ENCODE measurements at regions not wholly inside any gene's neighbourhood (a gene's known extent, or its start where the extent isn't known, plus 50 kb on each side); places are given as distances from the start of the nearest gene placed in this dataset.
"Not testable (repeated sequence)": the region's sequence is repeated elsewhere in the genome, so short reads cannot be mapped to it uniquely, and the experiment has no call there.

GRCh38 chr6:68053805-68054373 lies 581.2 kb upstream of the ADGRB3 start:
- no peak for DNase-seq

GRCh38 chr6:68052234-68052633 lies 582.8 kb upstream of the ADGRB3 start:
- no peak for DNase-seq

- DNase-seq, result no peak
Measured at GRCh38 chr6:68049562-68049961, 585.5 kb upstream of the ADGRB3 start.

DNA sequence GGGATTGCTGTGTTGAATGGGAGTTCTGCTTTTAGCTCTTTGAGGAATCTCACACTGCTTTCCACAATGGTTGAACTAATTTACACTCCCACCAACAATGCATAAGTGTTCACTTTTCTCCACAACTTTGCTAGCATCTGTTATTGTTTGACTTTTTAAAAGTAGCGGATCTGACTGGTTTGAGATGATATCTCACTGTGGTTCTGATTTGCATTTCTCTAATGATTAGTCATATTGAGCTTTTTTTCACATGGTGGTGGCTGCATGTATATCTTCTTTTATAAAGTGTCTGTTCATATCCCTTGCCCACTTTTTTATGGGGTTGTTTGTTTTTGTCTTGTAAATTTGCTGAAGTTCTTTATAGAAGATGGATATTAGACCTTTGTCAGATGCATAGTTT lies 588.3 kb upstream of the ADGRB3 start:
- DNase-seq, result no peak

GRCh38 chr6:68046302-68046701 lies 588.8 kb upstream of the ADGRB3 start:
- no peak for DNase-seq

DNA sequence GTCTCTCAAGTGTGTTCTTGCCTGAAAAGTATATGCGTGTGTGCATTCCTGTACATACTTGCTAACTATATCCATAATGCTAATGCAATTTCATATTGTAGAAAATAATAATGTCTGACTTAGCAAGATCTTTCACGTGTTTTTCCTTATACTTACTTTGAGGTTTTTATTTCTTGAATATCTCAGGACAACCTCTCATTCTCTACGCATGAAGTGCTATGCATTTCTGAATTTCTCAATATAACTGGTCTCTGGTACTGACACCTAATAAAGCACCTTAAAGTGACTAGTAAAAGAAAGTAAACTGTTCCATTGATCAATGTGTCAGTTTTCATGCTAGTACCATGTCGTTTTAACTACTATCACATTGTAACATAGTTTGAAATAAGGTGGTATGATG lies 589.9 kb upstream of the ADGRB3 start:
- DNase-seq, result no peak

DNA sequence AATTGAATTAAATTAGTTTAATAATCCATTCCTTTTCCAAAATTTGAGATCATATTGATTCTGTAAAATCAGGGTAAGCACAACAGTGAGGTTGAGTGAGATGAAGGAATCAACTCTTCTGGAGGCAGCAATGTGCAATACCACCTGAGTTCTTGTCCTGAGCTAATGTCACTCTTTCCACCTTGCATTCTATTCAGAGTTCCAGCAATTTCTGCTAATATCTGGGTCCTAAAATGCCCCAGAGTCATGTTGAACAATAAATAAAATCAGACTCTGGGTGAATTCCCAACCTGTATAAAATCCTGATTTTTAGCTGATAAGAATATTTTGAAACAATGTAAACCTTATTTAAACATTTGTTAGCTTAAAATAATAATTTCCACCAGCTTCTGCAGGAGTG lies 590.8 kb upstream of the ADGRB3 start:
- no peak for DNase-seq

DNA sequence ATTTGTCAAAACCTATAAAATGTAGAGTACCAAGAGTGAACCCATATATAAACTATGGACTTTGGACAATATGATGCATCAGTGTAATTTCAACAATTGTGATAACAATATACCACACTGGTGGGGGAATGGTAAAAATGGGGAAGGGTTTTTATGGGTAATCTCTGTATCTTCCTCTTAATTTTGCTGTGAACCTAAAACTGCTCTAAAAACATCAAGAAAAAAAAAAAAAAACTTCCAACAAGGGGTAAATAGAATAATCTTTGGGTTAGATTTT lies 592.0 kb upstream of the ADGRB3 start:
- DNase-seq, result no peak

GRCh38 chr6:68042339-68043121 lies 592.6 kb upstream of the ADGRB3 start:
- DNase-seq, result no peak

GRCh38 chr6:68040780-68041179 lies 594.3 kb upstream of the ADGRB3 start:
- DNase-seq, result no peak

- DNase-seq, result no peak
Measured at GRCh38 chr6:68040312-68040778, 594.7 kb upstream of the ADGRB3 start.

GRCh38 chr6:68039641-68040311 lies 595.3 kb upstream of the ADGRB3 start:
- DNase-seq, result no peak

- DNase-seq, result no peak
Measured at GRCh38 chr6:68038815-68039408, 596.2 kb upstream of the ADGRB3 start.

GRCh38 chr6:68032217-68032616 lies 602.9 kb upstream of the ADGRB3 start:
- DNase-seq, result no peak

DNA sequence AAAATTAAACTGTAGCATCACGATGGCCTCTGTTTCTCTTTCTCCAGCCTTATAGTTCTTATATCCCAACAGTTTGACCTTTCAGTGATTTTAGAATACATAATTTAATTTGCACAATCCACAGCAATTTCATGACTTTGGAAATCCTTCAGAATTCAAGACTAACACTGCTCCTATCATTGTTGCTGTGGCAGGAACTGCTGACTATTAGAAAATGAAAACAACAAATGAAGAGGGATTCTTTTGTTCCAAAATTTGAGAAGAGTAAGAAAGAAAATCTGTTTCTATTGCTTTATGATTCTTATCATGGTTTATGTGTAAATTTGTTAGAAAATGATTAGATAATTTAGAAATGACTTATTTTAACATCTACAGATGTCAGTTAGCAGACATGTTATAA lies 604.0 kb upstream of the ADGRB3 start:
- DNase-seq, result no peak

DNA sequence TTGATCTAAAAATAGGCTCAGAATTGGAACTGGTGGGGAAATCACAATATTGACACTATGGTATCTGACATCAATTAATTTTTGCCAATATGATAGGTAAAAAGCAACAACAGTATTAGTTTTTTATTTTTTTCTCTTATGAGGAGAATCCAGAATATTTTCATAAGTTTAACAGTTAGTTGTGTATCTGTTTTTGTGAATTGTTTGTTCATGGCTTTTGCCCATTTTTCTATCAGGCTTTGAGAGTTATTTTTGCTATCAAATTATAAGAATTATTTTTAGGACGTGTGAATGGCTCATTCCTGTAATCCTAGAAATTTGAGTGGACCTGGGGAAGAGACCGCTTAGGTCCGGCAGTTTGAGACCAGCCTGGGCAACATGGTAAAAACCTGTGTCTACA lies 608.6 kb upstream of the ADGRB3 start:
- no peak for DNase-seq

DNA sequence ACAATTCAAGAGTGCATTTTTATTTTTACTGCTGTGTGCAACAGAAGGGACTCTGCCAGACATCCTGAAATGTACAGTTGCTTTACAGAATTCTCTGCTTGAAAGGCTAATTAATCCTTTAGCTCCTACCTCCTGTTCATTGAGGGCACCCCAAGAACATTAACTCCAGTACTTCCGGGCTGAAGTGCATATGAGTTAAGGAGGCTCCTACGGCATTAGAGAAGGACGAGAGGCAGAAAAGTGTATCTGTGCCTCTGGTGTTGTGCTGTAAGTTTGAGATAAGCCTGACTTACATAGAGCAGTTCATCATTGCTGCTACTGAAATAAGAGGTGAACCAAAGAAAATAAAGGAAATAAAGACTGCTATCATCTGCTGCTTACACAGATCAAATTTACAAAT lies 609.3 kb upstream of the ADGRB3 start:
- DNase-seq, result no peak

- DNase-seq, result no peak
Measured at GRCh38 chr6:68024570-68025269, 610.4 kb upstream of the ADGRB3 start.

GRCh38 chr6:68022968-68023367 lies 612.1 kb upstream of the ADGRB3 start:
- DNase-seq, result not testable (repeated sequence)

DNA sequence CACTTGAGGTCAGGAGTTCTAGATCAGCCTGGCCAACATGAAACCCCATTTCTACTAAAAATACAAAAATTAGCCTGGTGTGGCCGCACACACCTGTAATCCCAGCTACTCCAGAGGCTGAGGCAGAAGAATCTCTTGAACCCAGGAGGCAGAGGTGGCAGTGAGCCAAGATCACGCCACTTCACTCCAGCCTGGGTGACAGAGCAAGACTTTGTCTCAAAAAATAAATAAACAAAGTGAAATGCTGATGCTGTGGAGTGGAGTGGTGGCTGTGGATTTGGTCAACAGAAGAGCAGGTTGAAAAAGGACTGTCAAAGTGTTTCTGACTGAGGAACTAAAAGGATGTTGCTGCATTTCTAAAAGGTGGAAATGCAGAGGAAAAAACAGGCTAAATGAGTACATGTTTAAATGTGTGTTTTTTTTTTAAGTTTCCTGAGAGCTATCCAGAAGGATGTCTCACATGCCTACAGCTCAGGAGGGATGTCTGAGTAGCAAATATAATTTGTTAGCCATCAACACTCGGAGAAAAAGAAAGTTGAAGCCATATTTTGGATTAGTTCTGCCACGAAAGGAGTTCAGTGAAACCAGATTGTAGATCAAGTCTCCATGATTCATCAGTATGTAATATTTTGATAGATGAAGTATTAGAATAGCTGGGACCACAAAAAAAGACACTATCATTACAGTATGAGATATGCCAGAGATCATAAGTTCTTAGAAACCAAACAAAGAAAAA lies 621.1 kb upstream of the ADGRB3 start:
- DNase-seq, result no peak

GRCh38 chr6:68012822-68013221 lies 622.3 kb upstream of the ADGRB3 start:
- DNase-seq, result no peak

- DNase-seq, result no peak
Measured at GRCh38 chr6:68010936-68011335, 624.1 kb upstream of the ADGRB3 start.

GRCh38 chr6:68008445-68008844 lies 626.6 kb upstream of the ADGRB3 start:
- no peak for DNase-seq
